ENCODE measurements at regions not wholly inside any gene's neighbourhood (a gene's known extent, or its start where the extent isn't known, plus 50 kb on each side); places are given as distances from the start of the nearest gene placed in this dataset.

- intact Hi-C loops (cut with micrococcal nuclease), result no loop called here
- DNase-seq, result no peak
Observed at GRCh38 chr11:128190312-128190711, 397.0 kb downstream of the ETS1 start.

GRCh38 chr11:128189823-128190222 is 397.5 kb downstream of the ETS1 start:
- Histone ChIP-seq H3K27ac (replicated peaks) (no peak overlapping the region), H3K4me1 (peaks cover 10% of the 10 kb centered on the region), H3K27me3 (ENCODE audit: low read depth) (no peaks in the 10 kb centered on the region), H3K36me3 (no peaks in the 10 kb centered on the region), H3K9me3 (replicated peaks) (no peaks in the 10 kb centered on the region), H3K4me3 (no peak overlapping the region)
- DNase-seq, result no peak
- no peak for TF ChIP-seq CTCF (IDR thresholded peaks at IDR 0.05; ENCODE audit: borderline replicate concordance)
- intact Hi-C loops (cut with micrococcal nuclease), result loop anchor here (10.0 kb wide), 1 partner anchor 95 kb away; no protein-coding TSS in a partner anchor

More at GRCh38 chr11:128190312-128190711, 397.0 kb downstream of the ETS1 start:
- no peak for TF ChIP-seq CTCF (IDR thresholded peaks at IDR 0.05; ENCODE audit: borderline replicate concordance)
- Histone ChIP-seq H3K9me3 (replicated peaks) (no peaks in the 10 kb centered on the region), H3K36me3 (no peaks in the 10 kb centered on the region), H3K27ac (replicated peaks) (no peak overlapping the region), H3K4me1 (peaks cover 14% of the 10 kb centered on the region), H3K27me3 (ENCODE audit: low read depth) (no peaks in the 10 kb centered on the region), H3K4me3 (no peak overlapping the region)

GRCh38 chr11:128188346-128189004 is 398.9 kb downstream of the ETS1 start:
- no peak for TF ChIP-seq CTCF (IDR thresholded peaks at IDR 0.05; ENCODE audit: borderline replicate concordance)
- Histone ChIP-seq H3K4me1 (peaks cover 7% of the 10 kb centered on the region), H3K36me3 (no peaks in the 10 kb centered on the region), H3K9me3 (replicated peaks) (no peaks in the 10 kb centered on the region), H3K4me3 (no peak overlapping the region), H3K27me3 (ENCODE audit: low read depth) (no peaks in the 10 kb centered on the region), H3K27ac (replicated peaks) (no peak overlapping the region)
- intact Hi-C loops (cut with micrococcal nuclease), result loop anchor here (10.0 kb wide), 1 partner anchor 96 kb away; no protein-coding TSS in a partner anchor
- no peak for DNase-seq

- Histone ChIP-seq H3K36me3 (no peaks in the 10 kb centered on the region), H3K4me1 (peaks cover 7% of the 10 kb centered on the region), H3K27ac (replicated peaks) (no peak overlapping the region), H3K4me3 (no peak overlapping the region), H3K9me3 (replicated peaks) (no peaks in the 10 kb centered on the region), H3K27me3 (ENCODE audit: low read depth) (no peaks in the 10 kb centered on the region)
- TF ChIP-seq CTCF (IDR thresholded peaks at IDR 0.05; ENCODE audit: borderline replicate concordance), result no peak
- no peak for DNase-seq
- intact Hi-C loops (cut with micrococcal nuclease), result loop anchor here (10.0 kb wide), 1 partner anchor 97 kb away; no protein-coding TSS in a partner anchor
Observed at GRCh38 chr11:128187835-128188234, 399.5 kb downstream of the ETS1 start.

GRCh38 chr11:128187377-128187776 is 400.0 kb downstream of the ETS1 start:
- DNase-seq, result no peak
- no peaks in the 10 kb centered on the region for H3K27me3 ChIP-seq (ENCODE audit: low read depth)
- intact Hi-C loops (cut with micrococcal nuclease), result loop anchor here (10.0 kb wide), 1 partner anchor 97 kb away; no protein-coding TSS in a partner anchor
- no peaks in the 10 kb centered on the region for H3K36me3 ChIP-seq
- TF ChIP-seq CTCF (IDR thresholded peaks at IDR 0.05; ENCODE audit: borderline replicate concordance), result no peak
- H3K27ac ChIP-seq (replicated peaks), result no peak overlapping the region
- H3K4me1 ChIP-seq, result peaks cover 7% of the 10 kb centered on the region
- H3K9me3 ChIP-seq (replicated peaks), result no peaks in the 10 kb centered on the region
- H3K4me3 ChIP-seq, result no peak overlapping the region

All from left ventricle myocardium inferior (tissue), 1 donor.